Ishikawa (cell line): ENCODE measurements at regions not wholly inside any gene's neighbourhood (a gene's known extent, or its start where the extent isn't known, plus 50 kb on each side); places are given as distances from the start of the nearest gene placed in this dataset.

Source experiments
- CREB1 ChIP-seq: IDR thresholded peaks from 2 replicates; pipeline ENCODE4 v1.6.1; 2012; ENCODE audit warnings: low read depth
- EGR1 ChIP-seq: IDR thresholded peaks from 2 replicates; pipeline ENCODE4 v1.6.1; 2012
- EP300 ChIP-seq: IDR thresholded peaks from 2 replicates; pipeline ENCODE4 v1.6.1; 2012; ENCODE audit warnings: borderline replicate concordance
- MAX ChIP-seq: IDR thresholded peaks from 2 replicates; pipeline ENCODE4 v1.6.1; 2012
- NFIC ChIP-seq: IDR thresholded peaks from 2 replicates; pipeline ENCODE4 v1.6.1; 2012
- RAD21 ChIP-seq: IDR thresholded peaks from 2 replicates; pipeline ENCODE4 v1.6.1; 2012; ENCODE audit warnings: low read depth
- REST ChIP-seq: IDR thresholded peaks from 2 replicates; pipeline ENCODE4 v1.6.1; 2012; ENCODE audit warnings: low read depth, mild to moderate bottlenecking
- TAF1 ChIP-seq: IDR thresholded peaks from 2 replicates; pipeline ENCODE4 v1.6.1; 2012; ENCODE audit warnings: low read depth, mild to moderate bottlenecking
- TCF12 ChIP-seq: IDR thresholded peaks from 2 replicates; pipeline ENCODE4 v1.6.1; 2012; ENCODE audit warnings: low read depth
- YY1 ChIP-seq: IDR thresholded peaks from 2 replicates; pipeline ENCODE4 v1.6.1; 2012; ENCODE audit warnings: low read depth
- ZBTB7A ChIP-seq: IDR thresholded peaks from 2 replicates; pipeline ENCODE4 v1.6.1; 2012; ENCODE audit warnings: low read depth

GRCh38 chr5:90055831-90056328, 353.7 kb downstream of the CETN3 start:
- TF ChIP-seq RAD21 (no peak), MAX (no peak), REST (no peak), YY1 (no peak), TAF1 (no peak), NFIC (no peak), TCF12 (no peak), ZBTB7A (no peak), EGR1 (no peak), EP300 (no peak), CREB1 (no peak)
